Panc1 (cell line): ENCODE measurements at regions not wholly inside any gene's neighbourhood (a gene's known extent, or its start where the extent isn't known, plus 50 kb on each side); places are given as distances from the start of the nearest gene placed in this dataset.

Experiments used
- ATAC-seq: fragments of 200-7000 bp; cut with Tn5 transposase; 2 replicates; pipeline ENCODE4 v1.9.1; 2020; ENCODE audit warnings: mild to moderate bottlenecking, moderate library complexity
- BruUV-seq: library from RNA; stranded (reverse); fragments of 400-500 nt; replicated peaks from 2 replicates; lab custom pipeline; 2021; lab: Mats Ljungman, UMichigan
- CTCF ChIA-PET: fragments of 300-600 bp; sonication (Branson Sonifier 250); formaldehyde crosslinking; loops from one replicate; lab custom pipeline; 2022; ENCODE audit warnings: antibody characterized with exemption; lab: Charles Lee
- POLR2A ChIA-PET: fragments of 300-600 bp; sonication (Branson Sonifier 250); formaldehyde crosslinking; loops from one replicate; lab custom pipeline; 2022; ENCODE audit warnings: antibody characterized with exemption; lab: Charles Lee
- DNase-seq: peaks from one replicate; pipeline ENCODE4 v3.0.0-alpha.2; 2010; ENCODE audit warnings: low read depth, low spot score
- H3K27ac ChIP-seq: 2 replicates; pipeline ENCODE4 v1.5.1; 2011; ENCODE audit warnings: mild to moderate bottlenecking, low read length, inconsistent platforms
- H3K27me3 ChIP-seq: fragments of 200-500 bp; sonication (Bioruptor generic); 2 replicates; pipeline ENCODE4 v1.6.0; 2014; ENCODE audit warnings: low read length, inconsistent platforms; ENCODE audit not compliant: control insufficient read depth, insufficient read depth
- H3K36me3 ChIP-seq: fragments of 200-500 bp; sonication (Bioruptor generic); 2 replicates; pipeline ENCODE4 v1.5.1; 2014; ENCODE audit warnings: inconsistent platforms, mild to moderate bottlenecking, low read length, moderate library complexity; ENCODE audit not compliant: control insufficient read depth, insufficient read depth
- H3K4me1 ChIP-seq: 2 replicates; pipeline ENCODE4 v1.5.1; 2011; ENCODE audit warnings: inconsistent platforms, mild to moderate bottlenecking, low read length, moderate library complexity; ENCODE audit not compliant: control insufficient read depth, insufficient read depth
- H3K4me3 ChIP-seq, 2 experiments: 2 replicates each; pipeline ENCODE4 v1.5.1; 2011 to 2012; ENCODE audit warnings: low read depth in 2 of 2, low read length in 2 of 2, mild to moderate bottlenecking in 2 of 2, inconsistent platforms in 1 of 2, moderate library complexity in 1 of 2
- H3K9me3 ChIP-seq: fragments of 200-500 bp; sonication (Bioruptor generic); 2 replicates; pipeline ENCODE4 v1.5.1; 2014; ENCODE audit warnings: low read depth, mild to moderate bottlenecking, inconsistent platforms, low read length, moderate library complexity; ENCODE audit not compliant: control insufficient read depth, insufficient read depth
- CTCF ChIP-seq: fragments of 450-650 bp; IDR thresholded peaks from 2 replicates; pipeline ENCODE4 v1.5.1; 2017; ENCODE audit warnings: mild to moderate bottlenecking
- POLR2AphosphoS5 ChIP-seq: IDR thresholded peaks from 2 replicates; pipeline ENCODE4 v1.6.1; 2012; ENCODE audit warnings: mild to moderate bottlenecking, low read depth, low read length, moderate library complexity
- REST ChIP-seq, 2 experiments: IDR thresholded peaks; 2 replicates each; pipeline ENCODE4 v1.6.1; 2011 to 2012; ENCODE audit warnings: low read depth in 2 of 2, control low read depth in 1 of 2, low read length in 1 of 2, mild to moderate bottlenecking in 1 of 2, moderate library complexity in 1 of 2; ENCODE audit not compliant: insufficient read depth in 1 of 2
- SIN3A ChIP-seq: IDR thresholded peaks from 2 replicates; pipeline ENCODE4 v1.6.1; 2012; ENCODE audit warnings: low read depth, mild to moderate bottlenecking, low read length, moderate library complexity, borderline replicate concordance; ENCODE audit not compliant: insufficient read depth
- TCF7L2 ChIP-seq: IDR thresholded peaks from 2 replicates; pipeline ENCODE4 v1.6.1; 2011; ENCODE audit warnings: mild to moderate bottlenecking, low read depth, low read length, inconsistent platforms
- in situ Hi-C: cut with HindIII; loops from 2 replicates; pipeline ENCODE4 v1.10.0; 2016; ENCODE audit warnings: low sequenced_read_pairs, low pct_unique_long_range_greater_than_20kb
- intact Hi-C: fragments of 100-400 bp; cut with micrococcal nuclease; formaldehyde crosslinking; loops from one replicate; pipeline ENCODE4 v1.10.0; 2022; ENCODE audit not compliant: unreplicated experiment

GRCh38 chr15:77542491-77543001 is 90.2 kb downstream of the LINGO1 start:
- DNase-seq (no peak), ATAC-seq (peak; percentile 32)
- no peaks in the 10 kb centered on the region; the same call in 1 of the 2 replicates for H3K36me3 ChIP-seq
- H3K9me3 ChIP-seq: peaks cover 2% of the 10 kb centered on the region; the same call in 1 of the 2 replicates
- CTCF ChIA-PET: interaction anchor here (0.7 to 2.7 kb wide), 11 partner anchors 26 to 423 kb away, joined by 3 to 14 read pairs (median 7); partner anchors contain the start of gene LINGO1
- POLR2A ChIA-PET: interaction anchor here (0.6 kb wide), 1 partner anchor 322 kb away, joined by 3 read pairs; no protein-coding TSS in a partner anchor
- peak overlapping the region; percentile 90 for H3K27ac ChIP-seq
- in situ Hi-C loops: no loop called here
- TF ChIP-seq SIN3A (no peak), POLR2AphosphoS5 (no peak), CTCF (no peak), TCF7L2 (no peak), REST (IDR thresholded peaks at IDR 0.05; ENCODE audit: insufficient read depth in 1 of 2, low read depth in 2 of 2, low read length in 1 of 2) (no peak)
- intact Hi-C loops: loop anchor here (2.0 to 5.0 kb wide), 2 partner anchors 424 to 515 kb away; no protein-coding TSS in a partner anchor
- H3K4me1 ChIP-seq: peaks cover 64% of the 10 kb centered on the region
- no peaks in the 10 kb centered on the region for H3K27me3 ChIP-seq
- no TSS peak for BruUV-seq
- peak overlapping the region; percentile 36 to 56 for H3K4me3 ChIP-seq

- BruUV-seq: no TSS peak
- Histone ChIP-seq H3K4me3 (no peak overlapping the region), H3K36me3 (no peaks in the 10 kb centered on the region; the same call in 1 of the 2 replicates), H3K9me3 (no peaks in the 10 kb centered on the region), H3K27me3 (no peaks in the 10 kb centered on the region), H3K4me1 (peaks cover 64% of the 10 kb centered on the region), H3K27ac (peak overlapping the region; percentile 90)
- intact Hi-C loops (loop anchor here (2.0 to 5.0 kb wide), 2 partner anchors 423 to 514 kb away; no protein-coding TSS in a partner anchor), in situ Hi-C loops (no loop called here)
- no peak for TF ChIP-seq SIN3A
- no peak for TF ChIP-seq CTCF
- no peak for TF ChIP-seq REST (IDR thresholded peaks at IDR 0.05; ENCODE audit: insufficient read depth in 1 of 2, low read depth in 2 of 2, low read length in 1 of 2)
- no peak for TF ChIP-seq POLR2AphosphoS5
- TF ChIP-seq TCF7L2: no peak
- DNase-seq: no peak
- ChIA-PET CTCF (interaction anchor here (0.6 to 2.7 kb wide), 5 partner anchors 22 to 123 kb away, joined by 3 to 8 read pairs (median 7); no protein-coding TSS in a partner anchor), POLR2A (no interaction called here)
- ATAC-seq: no peak
These were observed 91.1 kb downstream of the LINGO1 start for GRCh38 chr15:77541421-77542181.
